HCT116 (cell line): ENCODE measurements at regions not wholly inside any gene's neighbourhood (a gene's known extent, or its start where the extent isn't known, plus 50 kb on each side); places are given as distances from the start of the nearest gene placed in this dataset.

ENCODE experiments used
- CEBPB ChIP-seq: IDR thresholded peaks from 2 replicates; pipeline ENCODE4 v1.6.1; 2012; ENCODE audit warnings: low read depth
- EZH2 ChIP-seq: fragments of 200-600 bp; sonication (generic); IDR thresholded peaks from 2 replicates; pipeline ENCODE4 v1.6.1; 2017; ENCODE audit warnings: antibody characterized with exemption, mixed run types
- FOSL1 ChIP-seq: IDR thresholded peaks from 2 replicates; pipeline ENCODE4 v1.6.1; 2012; ENCODE audit warnings: low read depth
- JUND ChIP-seq: IDR thresholded peaks from 2 replicates; pipeline ENCODE4 v1.6.1; 2012
- POLR2A ChIP-seq: IDR thresholded peaks from 2 replicates; pipeline ENCODE4 v1.7.0; 2011; ENCODE audit warnings: borderline replicate concordance; ENCODE audit not compliant: insufficient read depth, insufficient read length; ENCODE audit errors: extremely low read depth
- SIN3A ChIP-seq: IDR thresholded peaks from 2 replicates; pipeline ENCODE4 v1.6.1; 2012; ENCODE audit warnings: low read depth
- YY1 ChIP-seq: IDR thresholded peaks from 2 replicates; pipeline ENCODE4 v1.6.1; 2011; ENCODE audit warnings: low read length, low read depth, moderate library complexity, mild to moderate bottlenecking; ENCODE audit not compliant: insufficient replicate concordance; ENCODE audit errors: extremely low read depth
- TF ChIP-seq, protein P1 (sequence below), 3 experiments: fragments of 200-600 bp in 1 of 3; sonication (generic) in 1 of 3; IDR thresholded peaks in 2 of 3; conservative IDR thresholded peaks in 1 of 3; 2 replicates each; pipeline ENCODE4 v1.5.1; 2012 to 2017; ENCODE audit warnings: low read depth in 2 of 3, low read length in 2 of 3, antibody characterized with exemption in 1 of 3, borderline replicate concordance in 1 of 3, control low read depth in 1 of 3, mild to moderate bottlenecking in 1 of 3, mixed read lengths in 1 of 3, mixed run types in 1 of 3, moderate library complexity in 1 of 3; ENCODE audit not compliant: insufficient read depth in 1 of 3
- TF ChIP-seq, protein P2 (sequence below): IDR thresholded peaks from 2 replicates; pipeline ENCODE4 v1.6.1; 2012; ENCODE audit warnings: low read depth

DNA sequence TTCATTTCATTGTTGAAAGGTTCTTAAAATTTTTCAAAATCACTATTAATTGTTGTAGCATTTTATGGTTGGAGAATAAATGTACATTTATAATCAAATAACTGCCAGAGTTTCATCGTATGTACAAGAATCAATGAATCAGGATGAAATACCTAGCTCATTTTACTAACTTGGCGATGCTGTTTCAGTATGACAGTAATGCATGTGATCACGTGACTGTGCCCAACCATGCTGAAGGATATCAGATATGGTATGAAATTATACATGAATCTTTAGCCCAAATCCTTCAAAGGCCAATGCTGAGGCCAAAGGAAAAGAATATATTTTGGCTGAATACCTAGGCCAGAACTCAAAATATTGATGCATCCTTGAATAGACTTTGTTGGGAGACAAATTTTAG lies 288.3 kb upstream of the TGFBR2 start:
- TF ChIP-seq, protein P1, sequence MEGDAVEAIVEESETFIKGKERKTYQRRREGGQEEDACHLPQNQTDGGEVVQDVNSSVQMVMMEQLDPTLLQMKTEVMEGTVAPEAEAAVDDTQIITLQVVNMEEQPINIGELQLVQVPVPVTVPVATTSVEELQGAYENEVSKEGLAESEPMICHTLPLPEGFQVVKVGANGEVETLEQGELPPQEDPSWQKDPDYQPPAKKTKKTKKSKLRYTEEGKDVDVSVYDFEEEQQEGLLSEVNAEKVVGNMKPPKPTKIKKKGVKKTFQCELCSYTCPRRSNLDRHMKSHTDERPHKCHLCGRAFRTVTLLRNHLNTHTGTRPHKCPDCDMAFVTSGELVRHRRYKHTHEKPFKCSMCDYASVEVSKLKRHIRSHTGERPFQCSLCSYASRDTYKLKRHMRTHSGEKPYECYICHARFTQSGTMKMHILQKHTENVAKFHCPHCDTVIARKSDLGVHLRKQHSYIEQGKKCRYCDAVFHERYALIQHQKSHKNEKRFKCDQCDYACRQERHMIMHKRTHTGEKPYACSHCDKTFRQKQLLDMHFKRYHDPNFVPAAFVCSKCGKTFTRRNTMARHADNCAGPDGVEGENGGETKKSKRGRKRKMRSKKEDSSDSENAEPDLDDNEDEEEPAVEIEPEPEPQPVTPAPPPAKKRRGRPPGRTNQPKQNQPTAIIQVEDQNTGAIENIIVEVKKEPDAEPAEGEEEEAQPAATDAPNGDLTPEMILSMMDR (IDR thresholded peaks at IDR 0.05 in 2 of 3, conservative IDR thresholded peaks at IDR 0.05 in 1 of 3; ENCODE audit: borderline replicate concordance in 1 of 3, insufficient read depth in 1 of 3, low read depth in 2 of 3, low read length in 2 of 3): no peak
- TF ChIP-seq JUND: no peak
- TF ChIP-seq EZH2: no peak
- no peak for TF ChIP-seq CEBPB
- TF ChIP-seq, protein P2, sequence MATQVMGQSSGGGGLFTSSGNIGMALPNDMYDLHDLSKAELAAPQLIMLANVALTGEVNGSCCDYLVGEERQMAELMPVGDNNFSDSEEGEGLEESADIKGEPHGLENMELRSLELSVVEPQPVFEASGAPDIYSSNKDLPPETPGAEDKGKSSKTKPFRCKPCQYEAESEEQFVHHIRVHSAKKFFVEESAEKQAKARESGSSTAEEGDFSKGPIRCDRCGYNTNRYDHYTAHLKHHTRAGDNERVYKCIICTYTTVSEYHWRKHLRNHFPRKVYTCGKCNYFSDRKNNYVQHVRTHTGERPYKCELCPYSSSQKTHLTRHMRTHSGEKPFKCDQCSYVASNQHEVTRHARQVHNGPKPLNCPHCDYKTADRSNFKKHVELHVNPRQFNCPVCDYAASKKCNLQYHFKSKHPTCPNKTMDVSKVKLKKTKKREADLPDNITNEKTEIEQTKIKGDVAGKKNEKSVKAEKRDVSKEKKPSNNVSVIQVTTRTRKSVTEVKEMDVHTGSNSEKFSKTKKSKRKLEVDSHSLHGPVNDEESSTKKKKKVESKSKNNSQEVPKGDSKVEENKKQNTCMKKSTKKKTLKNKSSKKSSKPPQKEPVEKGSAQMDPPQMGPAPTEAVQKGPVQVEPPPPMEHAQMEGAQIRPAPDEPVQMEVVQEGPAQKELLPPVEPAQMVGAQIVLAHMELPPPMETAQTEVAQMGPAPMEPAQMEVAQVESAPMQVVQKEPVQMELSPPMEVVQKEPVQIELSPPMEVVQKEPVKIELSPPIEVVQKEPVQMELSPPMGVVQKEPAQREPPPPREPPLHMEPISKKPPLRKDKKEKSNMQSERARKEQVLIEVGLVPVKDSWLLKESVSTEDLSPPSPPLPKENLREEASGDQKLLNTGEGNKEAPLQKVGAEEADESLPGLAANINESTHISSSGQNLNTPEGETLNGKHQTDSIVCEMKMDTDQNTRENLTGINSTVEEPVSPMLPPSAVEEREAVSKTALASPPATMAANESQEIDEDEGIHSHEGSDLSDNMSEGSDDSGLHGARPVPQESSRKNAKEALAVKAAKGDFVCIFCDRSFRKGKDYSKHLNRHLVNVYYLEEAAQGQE: no peak
- TF ChIP-seq SIN3A: no peak
- no peak for TF ChIP-seq YY1
- no peak for TF ChIP-seq POLR2A
- TF ChIP-seq FOSL1: no peak
